ENCODE measurements at regions not wholly inside any gene's neighbourhood (a gene's known extent, or its start where the extent isn't known, plus 50 kb on each side); places are given as distances from the start of the nearest gene placed in this dataset.

DNA sequence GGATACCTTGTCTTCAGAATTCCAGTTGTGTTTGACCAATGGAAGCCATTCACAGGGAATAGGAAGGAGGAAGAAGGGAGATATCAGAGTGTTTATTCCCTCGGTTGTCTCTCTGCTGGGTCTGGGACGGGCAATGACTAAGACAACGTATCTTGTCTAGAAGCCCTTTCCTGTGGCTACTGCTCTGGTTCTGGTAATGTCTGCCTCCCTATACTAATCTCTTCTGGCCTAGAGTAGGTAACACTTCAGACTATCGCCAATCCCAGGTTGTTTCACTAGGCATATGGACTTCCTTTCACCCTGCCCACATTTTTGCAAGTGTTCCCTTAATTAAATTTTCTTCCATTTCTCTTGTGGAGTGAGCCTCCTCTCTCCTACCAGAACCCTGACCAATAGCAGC is 687.7 kb upstream of the TBX3 start:
- TF ChIP-seq POLR2A (IDR thresholded peaks at IDR 0.05), result no peak
- TF ChIP-seq, protein P1, sequence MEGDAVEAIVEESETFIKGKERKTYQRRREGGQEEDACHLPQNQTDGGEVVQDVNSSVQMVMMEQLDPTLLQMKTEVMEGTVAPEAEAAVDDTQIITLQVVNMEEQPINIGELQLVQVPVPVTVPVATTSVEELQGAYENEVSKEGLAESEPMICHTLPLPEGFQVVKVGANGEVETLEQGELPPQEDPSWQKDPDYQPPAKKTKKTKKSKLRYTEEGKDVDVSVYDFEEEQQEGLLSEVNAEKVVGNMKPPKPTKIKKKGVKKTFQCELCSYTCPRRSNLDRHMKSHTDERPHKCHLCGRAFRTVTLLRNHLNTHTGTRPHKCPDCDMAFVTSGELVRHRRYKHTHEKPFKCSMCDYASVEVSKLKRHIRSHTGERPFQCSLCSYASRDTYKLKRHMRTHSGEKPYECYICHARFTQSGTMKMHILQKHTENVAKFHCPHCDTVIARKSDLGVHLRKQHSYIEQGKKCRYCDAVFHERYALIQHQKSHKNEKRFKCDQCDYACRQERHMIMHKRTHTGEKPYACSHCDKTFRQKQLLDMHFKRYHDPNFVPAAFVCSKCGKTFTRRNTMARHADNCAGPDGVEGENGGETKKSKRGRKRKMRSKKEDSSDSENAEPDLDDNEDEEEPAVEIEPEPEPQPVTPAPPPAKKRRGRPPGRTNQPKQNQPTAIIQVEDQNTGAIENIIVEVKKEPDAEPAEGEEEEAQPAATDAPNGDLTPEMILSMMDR (IDR thresholded peaks at IDR 0.05), result no peak

All from thyroid gland (tissue), 4 donors.